Subcutaneous abdominal adipose tissue (tissue), 5 donors: ENCODE measurements at regions not wholly inside any gene's neighbourhood (a gene's known extent, or its start where the extent isn't known, plus 50 kb on each side); places are given as distances from the start of the nearest gene placed in this dataset.

Source experiments
- H3K27ac ChIP-seq: one replicate; pipeline ENCODE4 v1.7.0; 2013; ENCODE audit warnings: low read depth, mild to moderate bottlenecking, inconsistent platforms, low read length, moderate library complexity
- H3K27me3 ChIP-seq, 5 donors: one replicate each; pipeline ENCODE4 v1.7.0; 2013; ENCODE audit warnings: low read length in 5 of 5, inconsistent platforms in 1 of 5; ENCODE audit not compliant: control insufficient read depth in 5 of 5, insufficient read depth in 4 of 5
- H3K36me3 ChIP-seq, 5 donors: one replicate each; pipeline ENCODE4 v1.7.0; 2013; ENCODE audit warnings: low read length in 5 of 5; ENCODE audit not compliant: control insufficient read depth in 5 of 5, insufficient read depth in 5 of 5
- H3K4me1 ChIP-seq, 5 donors: one replicate each; pipeline ENCODE4 v1.7.0; 2013; ENCODE audit warnings: low read length in 5 of 5, mild to moderate bottlenecking in 3 of 5, moderate library complexity in 1 of 5; ENCODE audit not compliant: control insufficient read depth in 5 of 5, insufficient read depth in 5 of 5
- H3K4me3 ChIP-seq, 5 donors: one replicate each; pipeline ENCODE4 v1.7.0; 2013; ENCODE audit warnings: low read length in 5 of 5, low read depth in 1 of 5
- H3K9ac ChIP-seq, 5 donors: one replicate each; pipeline ENCODE4 v1.7.0; 2013; ENCODE audit warnings: low read length in 5 of 5, mild to moderate bottlenecking in 4 of 5, moderate library complexity in 3 of 5
- H3K9me3 ChIP-seq, 5 donors: one replicate each; pipeline ENCODE4 v1.7.0; 2013; ENCODE audit warnings: low read length in 5 of 5; ENCODE audit not compliant: control insufficient read depth in 5 of 5
- donor health status: healthy.
- donor health status: healthy.
- donor health status: healthy.
- donor health status: healthy.
- donor health status: healthy.

- H3K27me3 ChIP-seq: no peaks in the 10 kb centered on the region
- H3K27ac ChIP-seq: no peak overlapping the region
- H3K9ac ChIP-seq: no peak overlapping the region
- no peaks in the 10 kb centered on the region for H3K36me3 ChIP-seq
- H3K4me3 ChIP-seq: peak overlapping the region in 1 of 5 donors; percentile 48
- no peaks in the 10 kb centered on the region for H3K9me3 ChIP-seq
- H3K4me1 ChIP-seq: peaks cover 0 to 8% (median 0%) of the 10 kb centered on the region in 5 donors
Measured at GRCh38 chr13:87123987-87124784, 547.0 kb upstream of the SLITRK5 start.

- Histone ChIP-seq H3K4me3 (no peak overlapping the region), H3K9me3 (no peaks in the 10 kb centered on the region), H3K4me1 (peaks cover 0 to 8% (median 0%) of the 10 kb centered on the region in 5 donors), H3K36me3 (no peaks in the 10 kb centered on the region), H3K27ac (no peak overlapping the region), H3K27me3 (no peaks in the 10 kb centered on the region), H3K9ac (no peak overlapping the region)
Measured at GRCh38 chr13:87124785-87125074, 546.4 kb upstream of the SLITRK5 start.

DNA sequence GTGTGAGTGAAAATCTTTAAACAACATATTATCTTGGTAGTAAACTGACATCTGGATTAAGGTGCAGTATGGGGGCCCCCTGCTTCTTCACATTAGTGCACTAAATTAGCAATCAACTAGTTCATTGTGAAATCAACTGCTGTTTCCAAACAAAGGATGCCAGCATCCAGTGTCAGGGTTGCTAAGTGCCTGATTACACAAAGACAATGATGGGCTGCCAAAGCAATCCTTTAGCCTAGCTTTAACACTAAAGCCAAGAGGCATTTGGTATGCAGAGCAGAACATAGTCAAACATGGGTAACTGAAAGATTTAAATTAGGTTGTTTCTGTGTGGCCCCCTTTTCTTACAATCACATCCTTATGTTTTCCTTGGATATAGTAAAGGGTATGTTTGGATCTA is 543.1 kb upstream of the SLITRK5 start:
- H3K4me1 ChIP-seq: peaks cover 0 to 8% (median 0%) of the 10 kb centered on the region in 5 donors
- H3K27ac ChIP-seq: no peak overlapping the region
- no peaks in the 10 kb centered on the region for H3K27me3 ChIP-seq
- H3K36me3 ChIP-seq: no peaks in the 10 kb centered on the region
- H3K4me3 ChIP-seq: no peak overlapping the region
- no peak overlapping the region for H3K9ac ChIP-seq
- H3K9me3 ChIP-seq: no peaks in the 10 kb centered on the region

GRCh38 chr13:87128491-87128890 is 542.7 kb upstream of the SLITRK5 start:
- Histone ChIP-seq H3K27ac (no peak overlapping the region), H3K9me3 (no peaks in the 10 kb centered on the region), H3K9ac (no peak overlapping the region), H3K36me3 (no peaks in the 10 kb centered on the region), H3K4me3 (no peak overlapping the region), H3K4me1 (peaks cover 0 to 8% (median 0%) of the 10 kb centered on the region in 5 donors), H3K27me3 (no peaks in the 10 kb centered on the region)

DNA sequence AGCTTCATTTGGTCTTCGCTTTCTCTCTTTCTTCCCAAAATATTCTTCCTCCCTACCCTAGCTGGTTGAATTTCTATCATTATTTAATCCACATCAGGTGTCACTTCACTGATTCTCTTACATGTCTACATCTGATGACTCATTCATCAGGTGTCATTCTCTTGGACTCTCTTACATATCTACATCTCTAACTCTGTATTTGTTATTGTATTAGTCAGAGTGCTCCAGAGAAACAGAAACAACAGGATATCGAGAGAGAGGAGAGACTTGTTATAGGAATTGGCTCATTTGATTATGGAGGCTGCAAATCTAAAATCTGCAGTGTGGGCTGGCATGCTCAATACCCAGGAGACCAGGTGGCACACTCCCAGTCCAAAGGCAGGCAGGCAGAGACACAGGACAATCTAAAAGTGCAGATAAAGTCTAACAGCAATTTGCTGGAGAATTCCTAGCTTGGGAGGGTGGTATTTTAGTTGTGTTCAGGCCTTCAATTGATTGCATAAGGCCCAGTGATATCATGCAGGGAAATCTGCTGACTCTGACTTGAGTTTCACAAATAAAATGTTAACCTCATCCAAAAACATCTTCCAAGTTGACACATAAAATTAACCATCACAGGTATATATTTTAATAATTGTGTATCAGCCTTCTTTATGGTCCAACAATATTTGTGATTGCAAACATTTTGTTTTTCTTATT is 541.4 kb upstream of the SLITRK5 start:
- no peaks in the 10 kb centered on the region for H3K4me1 ChIP-seq
- H3K9me3 ChIP-seq: no peaks in the 10 kb centered on the region
- no peak overlapping the region for H3K27ac ChIP-seq
- no peak overlapping the region for H3K4me3 ChIP-seq
- no peaks in the 10 kb centered on the region for H3K36me3 ChIP-seq
- no peaks in the 10 kb centered on the region for H3K27me3 ChIP-seq
- no peak overlapping the region for H3K9ac ChIP-seq

GRCh38 chr13:87130423-87130822 is 540.7 kb upstream of the SLITRK5 start:
- no peak overlapping the region for H3K9ac ChIP-seq
- H3K36me3 ChIP-seq: no peaks in the 10 kb centered on the region

GRCh38 chr13:87131611-87132010 is 539.6 kb upstream of the SLITRK5 start:
- H3K9ac ChIP-seq: no peak overlapping the region
- no peak overlapping the region for H3K27ac ChIP-seq
- no peaks in the 10 kb centered on the region for H3K36me3 ChIP-seq
- H3K9me3 ChIP-seq: no peaks in the 10 kb centered on the region
- H3K4me3 ChIP-seq: no peak overlapping the region
- no peaks in the 10 kb centered on the region for H3K4me1 ChIP-seq
- no peaks in the 10 kb centered on the region for H3K27me3 ChIP-seq

More at GRCh38 chr13:87130423-87130822, 540.7 kb upstream of the SLITRK5 start:
- H3K4me3 ChIP-seq: no peak overlapping the region
- no peaks in the 10 kb centered on the region for H3K27me3 ChIP-seq
- no peak overlapping the region for H3K27ac ChIP-seq
- no peaks in the 10 kb centered on the region for H3K4me1 ChIP-seq
- no peaks in the 10 kb centered on the region for H3K9me3 ChIP-seq

DNA sequence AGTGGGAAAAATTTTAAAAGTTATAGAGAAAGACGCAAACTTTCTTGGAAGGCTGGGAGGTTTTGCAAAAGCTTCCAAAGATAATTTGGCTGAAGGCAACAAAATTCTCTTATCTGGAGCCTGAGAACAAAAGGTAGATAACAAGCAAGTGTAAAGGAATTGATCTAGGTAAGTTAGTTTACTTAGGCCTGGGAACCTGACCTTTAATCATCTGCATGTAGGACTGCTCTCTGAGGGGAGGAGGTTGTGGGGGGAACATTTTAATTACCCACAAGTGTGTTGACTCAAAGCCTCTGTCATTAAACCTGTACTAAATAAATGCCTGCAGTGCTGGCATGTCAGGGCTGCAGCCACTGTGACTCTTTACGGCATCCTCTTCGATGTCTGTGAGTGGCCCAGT is 532.3 kb upstream of the SLITRK5 start:
- Histone ChIP-seq H3K27me3 (no peaks in the 10 kb centered on the region), H3K36me3 (no peaks in the 10 kb centered on the region), H3K27ac (no peak overlapping the region), H3K4me3 (no peak overlapping the region), H3K9ac (no peak overlapping the region), H3K9me3 (no peaks in the 10 kb centered on the region), H3K4me1 (no peaks in the 10 kb centered on the region)

DNA sequence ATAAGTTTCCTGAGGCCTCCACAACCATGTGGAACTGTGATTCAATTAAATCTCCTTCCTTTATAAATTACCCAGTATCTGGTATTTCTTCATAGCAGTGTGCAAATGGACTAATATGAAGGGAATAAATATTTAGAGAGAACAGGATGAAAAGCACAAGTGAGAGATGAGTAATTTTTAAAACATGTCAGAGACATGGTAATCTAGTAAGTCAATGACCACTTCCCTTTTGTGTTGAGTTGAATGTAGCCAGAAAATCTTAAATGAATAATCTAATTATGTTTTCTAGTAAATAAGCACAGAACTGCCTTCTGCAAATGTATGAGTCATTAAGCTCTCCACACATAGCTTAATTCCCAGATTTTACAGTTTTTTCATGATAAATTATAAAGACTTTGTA is 524.1 kb upstream of the SLITRK5 start:
- H3K27me3 ChIP-seq: no peaks in the 10 kb centered on the region
- no peak overlapping the region for H3K4me3 ChIP-seq
- H3K9ac ChIP-seq: no peak overlapping the region
- H3K4me1 ChIP-seq: no peaks in the 10 kb centered on the region
- H3K9me3 ChIP-seq: no peaks in the 10 kb centered on the region
- no peak overlapping the region for H3K27ac ChIP-seq
- H3K36me3 ChIP-seq: no peaks in the 10 kb centered on the region

- Histone ChIP-seq H3K27me3 (no peaks in the 10 kb centered on the region), H3K9ac (no peak overlapping the region), H3K36me3 (no peaks in the 10 kb centered on the region), H3K4me3 (no peak overlapping the region), H3K9me3 (peaks cover 0 to 3% (median 0%) of the 10 kb centered on the region in 5 donors), H3K4me1 (no peaks in the 10 kb centered on the region), H3K27ac (no peak overlapping the region)
Measured at GRCh38 chr13:87153371-87153770, 517.8 kb upstream of the SLITRK5 start.
